ENCODE measurements at regions not wholly inside any gene's neighbourhood (a gene's known extent, or its start where the extent isn't known, plus 50 kb on each side); places are given as distances from the start of the nearest gene placed in this dataset.

DNA sequence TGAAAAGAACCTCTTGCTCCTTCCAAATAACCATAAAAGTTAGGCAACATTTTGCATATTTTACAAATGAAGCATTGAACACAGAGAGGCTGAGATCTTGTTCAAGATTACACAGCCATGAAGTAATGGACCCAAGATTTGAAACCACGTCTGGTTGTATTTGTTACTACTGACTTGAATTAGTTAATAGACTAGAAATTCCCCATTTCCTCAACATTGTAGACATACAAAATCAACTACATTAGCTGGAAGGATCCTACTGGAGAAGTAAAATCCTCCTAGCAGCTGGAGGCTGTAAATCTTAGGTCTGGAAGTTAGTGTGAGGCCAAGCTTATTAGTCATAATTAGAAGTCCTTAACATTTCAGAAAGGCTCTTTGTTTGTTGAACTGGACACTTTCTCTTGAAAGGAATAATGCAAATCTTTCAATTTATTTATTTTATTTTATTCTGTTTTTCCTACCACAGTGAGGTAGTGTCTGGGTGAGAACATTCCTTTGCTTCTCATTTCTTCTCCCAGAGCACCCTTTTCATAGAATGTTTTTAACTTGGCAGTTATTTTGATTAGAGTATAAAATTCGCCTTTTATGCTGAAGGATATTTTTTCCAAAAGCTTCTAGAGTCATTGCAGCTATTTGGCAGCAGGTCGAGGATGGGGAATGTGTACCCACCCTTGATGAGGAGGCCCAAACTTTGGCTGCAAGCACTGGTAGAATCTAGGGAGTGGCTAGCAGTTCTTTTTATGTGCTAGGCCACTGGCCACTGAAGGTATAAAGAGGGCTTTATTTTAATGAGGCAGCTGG, 62.0 kb upstream of the CLNK start:
- Histone ChIP-seq H3K36me3 (no peaks in the 10 kb centered on the region), H3K4me3 (no peak overlapping the region), H3K27me3 (no peaks in the 10 kb centered on the region), H3K9me3 (no peaks in the 10 kb centered on the region), H3K4me1 (peaks cover 0 to 27% (median 22%) of the 10 kb centered on the region in 4 donors), H3K27ac (replicated peaks in 1 of 4) (peak overlapping the region in 2 of 4 donors; percentile 40 to 55)
- TF ChIP-seq, protein P1, sequence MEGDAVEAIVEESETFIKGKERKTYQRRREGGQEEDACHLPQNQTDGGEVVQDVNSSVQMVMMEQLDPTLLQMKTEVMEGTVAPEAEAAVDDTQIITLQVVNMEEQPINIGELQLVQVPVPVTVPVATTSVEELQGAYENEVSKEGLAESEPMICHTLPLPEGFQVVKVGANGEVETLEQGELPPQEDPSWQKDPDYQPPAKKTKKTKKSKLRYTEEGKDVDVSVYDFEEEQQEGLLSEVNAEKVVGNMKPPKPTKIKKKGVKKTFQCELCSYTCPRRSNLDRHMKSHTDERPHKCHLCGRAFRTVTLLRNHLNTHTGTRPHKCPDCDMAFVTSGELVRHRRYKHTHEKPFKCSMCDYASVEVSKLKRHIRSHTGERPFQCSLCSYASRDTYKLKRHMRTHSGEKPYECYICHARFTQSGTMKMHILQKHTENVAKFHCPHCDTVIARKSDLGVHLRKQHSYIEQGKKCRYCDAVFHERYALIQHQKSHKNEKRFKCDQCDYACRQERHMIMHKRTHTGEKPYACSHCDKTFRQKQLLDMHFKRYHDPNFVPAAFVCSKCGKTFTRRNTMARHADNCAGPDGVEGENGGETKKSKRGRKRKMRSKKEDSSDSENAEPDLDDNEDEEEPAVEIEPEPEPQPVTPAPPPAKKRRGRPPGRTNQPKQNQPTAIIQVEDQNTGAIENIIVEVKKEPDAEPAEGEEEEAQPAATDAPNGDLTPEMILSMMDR (IDR thresholded peaks at IDR 0.05) = no peak
- TF ChIP-seq EP300 (IDR thresholded peaks at IDR 0.05) = no peak
- TF ChIP-seq POLR2A (IDR thresholded peaks at IDR 0.05; ENCODE audit: low read depth) = no peak
- TF ChIP-seq POLR2AphosphoS5 (IDR thresholded peaks at IDR 0.05) = no peak
- intact Hi-C loops (cut with DNase I) = no loop called here
- WGBS = 31% methylated on average over 3 of the region's 3 CpGs
- DNase-seq (ENCODE audit: extremely low spot score) = no peak

DNA sequence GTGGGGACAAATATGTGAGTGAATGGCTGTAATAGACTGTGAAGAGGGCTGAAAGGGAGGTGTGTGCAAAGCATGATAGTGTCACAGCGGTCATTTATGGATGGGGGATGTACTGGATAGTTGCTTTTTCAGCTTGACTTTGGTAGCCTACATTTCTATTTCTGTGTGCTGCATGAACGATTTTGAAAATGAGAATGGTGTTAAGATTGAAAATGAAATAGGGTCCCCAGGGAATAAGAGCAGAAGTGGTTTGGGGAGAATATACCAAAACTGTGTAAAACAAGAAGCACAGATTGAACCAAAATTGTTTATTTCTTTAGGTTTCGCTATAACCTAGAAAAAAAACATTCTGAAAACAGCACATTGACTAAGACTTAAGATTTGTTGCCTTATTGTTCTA, 58.8 kb upstream of the CLNK start:
- DNase-seq (ENCODE audit: extremely low spot score) = no peak
- intact Hi-C loops (cut with DNase I) = no loop called here
- no peak overlapping the region for H3K27ac ChIP-seq (replicated peaks in 1 of 4)
- 89% methylated on average over 3 of the region's 3 CpGs for WGBS
- no peak for TF ChIP-seq POLR2A (IDR thresholded peaks at IDR 0.05; ENCODE audit: low read depth)
- TF ChIP-seq EP300 (IDR thresholded peaks at IDR 0.05) = no peak
- TF ChIP-seq, protein P1 (IDR thresholded peaks at IDR 0.05) = no peak
- no peak for TF ChIP-seq POLR2AphosphoS5 (IDR thresholded peaks at IDR 0.05)
- no peaks in the 10 kb centered on the region for H3K27me3 ChIP-seq
- no peak overlapping the region for H3K4me3 ChIP-seq
- H3K36me3 ChIP-seq = no peaks in the 10 kb centered on the region
- H3K9me3 ChIP-seq = no peaks in the 10 kb centered on the region
- peaks cover 0 to 18% (median 14%) of the 10 kb centered on the region in 4 donors for H3K4me1 ChIP-seq

DNA sequence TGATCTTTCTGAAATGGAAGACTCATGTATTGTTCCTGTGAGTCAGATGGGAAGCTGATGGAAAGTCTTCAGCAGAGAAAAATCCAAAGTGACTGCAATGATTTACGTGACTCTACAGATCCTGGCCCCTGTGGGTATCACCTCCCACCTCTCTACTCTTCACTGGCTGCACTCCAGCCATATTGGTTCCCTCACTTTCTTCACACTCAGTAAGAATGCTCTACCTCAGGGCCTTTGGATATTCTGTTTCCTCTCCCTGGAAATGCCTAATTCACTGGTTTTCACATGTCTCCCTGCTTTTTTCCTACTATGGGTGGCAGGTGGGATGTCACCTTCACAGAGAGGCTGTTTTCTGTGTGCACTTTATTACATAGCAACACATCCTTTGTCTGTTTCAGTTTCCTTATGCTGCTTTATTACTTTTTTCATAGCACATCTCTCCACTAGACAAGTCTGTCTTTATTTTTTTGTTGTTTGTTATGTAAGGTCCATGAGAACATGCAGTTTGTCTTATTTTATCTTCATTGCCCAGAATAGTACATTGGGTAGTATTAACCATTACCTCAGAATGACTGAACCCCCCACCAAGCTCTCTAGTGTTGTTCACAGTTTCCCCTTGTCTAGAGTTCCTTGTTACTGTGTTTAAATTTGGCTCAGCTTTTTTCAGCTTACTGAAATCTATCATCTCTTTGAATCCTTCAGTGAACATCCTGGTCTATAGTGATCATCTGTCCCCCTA, 57.6 kb upstream of the CLNK start:
- intact Hi-C loops (cut with DNase I) = no loop called here
- Histone ChIP-seq H3K27ac (replicated peaks in 1 of 4) (no peak overlapping the region), H3K27me3 (no peaks in the 10 kb centered on the region), H3K4me1 (peaks cover 0 to 13% (median 9%) of the 10 kb centered on the region in 4 donors), H3K4me3 (no peak overlapping the region), H3K36me3 (no peaks in the 10 kb centered on the region), H3K9me3 (no peaks in the 10 kb centered on the region)
- DNase-seq (ENCODE audit: extremely low spot score) = no peak
- no peak for TF ChIP-seq POLR2A (IDR thresholded peaks at IDR 0.05; ENCODE audit: low read depth)
- TF ChIP-seq POLR2AphosphoS5 (IDR thresholded peaks at IDR 0.05) = no peak
- no peak for TF ChIP-seq EP300 (IDR thresholded peaks at IDR 0.05)
- TF ChIP-seq, protein P1 (IDR thresholded peaks at IDR 0.05) = no peak
- WGBS = 92% methylated on average over 1 of the region's 1 CpG

DNA sequence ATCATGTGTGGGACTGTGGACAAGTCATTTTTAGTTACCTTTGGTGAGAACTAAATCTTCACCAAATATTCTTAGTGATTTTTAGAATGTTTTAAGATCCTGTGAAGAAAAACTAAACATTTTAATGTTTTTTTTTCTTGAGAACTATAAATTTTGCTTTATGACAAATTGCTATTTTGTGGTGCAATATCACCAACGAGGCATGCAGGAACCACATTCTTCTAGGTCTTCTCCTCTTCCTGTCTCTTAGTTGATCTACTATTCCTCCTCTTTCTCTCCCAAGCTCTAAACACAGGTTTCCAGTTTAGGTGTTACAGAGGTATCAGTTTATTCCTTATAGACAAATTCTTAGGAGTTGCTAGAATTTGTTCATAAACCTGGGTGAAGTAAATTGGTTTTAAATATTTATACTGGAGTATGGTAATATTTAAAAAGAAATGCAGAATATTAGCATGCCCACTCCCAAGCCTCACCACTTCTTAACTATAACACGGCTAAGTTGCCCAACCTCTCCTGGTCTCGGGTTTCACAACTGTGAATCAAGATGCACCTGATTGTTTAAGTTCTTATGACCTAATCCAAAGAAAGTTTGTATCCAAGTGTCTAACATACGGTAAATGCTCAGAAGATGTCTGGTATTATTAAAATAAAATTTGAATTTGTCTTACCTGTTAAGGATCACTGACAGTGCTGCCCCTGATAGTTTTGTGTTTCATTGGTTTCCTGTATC, 56.5 kb upstream of the CLNK start:
- no peak for DNase-seq (ENCODE audit: extremely low spot score)
- WGBS = 83% methylated on average over 4 of the region's 4 CpGs
- intact Hi-C loops (cut with DNase I) = no loop called here

More for the DNA sequence above, 56.5 kb upstream of the CLNK start:
- Histone ChIP-seq H3K36me3 (no peaks in the 10 kb centered on the region), H3K4me3 (no peak overlapping the region), H3K27ac (replicated peaks in 1 of 4) (no peak overlapping the region), H3K27me3 (no peaks in the 10 kb centered on the region), H3K9me3 (no peaks in the 10 kb centered on the region), H3K4me1 (peaks cover 0 to 2% (median under 1%) of the 10 kb centered on the region in 4 donors)
- TF ChIP-seq POLR2AphosphoS5 (IDR thresholded peaks at IDR 0.05) (no peak), EP300 (IDR thresholded peaks at IDR 0.05) (no peak), POLR2A (IDR thresholded peaks at IDR 0.05; ENCODE audit: low read depth) (no peak)
- TF ChIP-seq, protein P1 (IDR thresholded peaks at IDR 0.05) = no peak
